HT-29 (cell line): ENCODE measurements at regions not wholly inside any gene's neighbourhood (a gene's known extent, or its start where the extent isn't known, plus 50 kb on each side); places are given as distances from the start of the nearest gene placed in this dataset.

Source experiments
- DNase-seq: peaks from one replicate; pipeline ENCODE4 v3.0.0-alpha.2; 2015; ENCODE audit warnings: low spot score

DNA sequence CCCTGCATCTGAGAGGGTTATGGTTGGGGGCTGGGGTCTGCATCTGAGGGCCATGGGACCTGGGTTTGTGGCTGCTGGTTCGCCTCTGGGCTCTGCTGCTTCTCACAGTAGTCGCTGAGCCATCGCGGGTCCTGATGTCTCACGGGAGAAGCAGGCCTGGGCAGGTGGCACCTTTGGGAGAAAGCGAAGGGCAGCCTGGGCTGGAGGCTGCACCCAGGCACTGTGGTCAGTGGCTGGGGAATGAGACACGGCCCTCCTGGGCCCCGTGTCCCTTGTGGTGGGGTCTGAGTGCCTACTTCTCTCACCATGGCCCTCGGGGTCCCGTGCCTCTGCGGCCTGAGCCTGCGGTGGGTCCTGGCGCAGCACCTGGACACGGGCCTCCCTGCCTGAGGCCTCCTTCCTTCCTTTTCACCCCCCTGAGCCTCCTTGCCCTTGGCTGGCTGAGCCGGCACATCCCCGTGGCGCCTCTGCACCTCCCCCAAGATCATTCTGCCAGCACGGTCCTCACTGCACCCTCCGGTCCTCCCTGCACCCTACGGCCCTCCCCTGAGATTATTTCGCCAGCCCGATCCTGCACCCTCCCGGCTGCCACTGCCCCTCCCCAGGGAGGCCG lies 206.0 kb downstream of the ERMARD start:
- DNase-seq: no peak

DNA sequence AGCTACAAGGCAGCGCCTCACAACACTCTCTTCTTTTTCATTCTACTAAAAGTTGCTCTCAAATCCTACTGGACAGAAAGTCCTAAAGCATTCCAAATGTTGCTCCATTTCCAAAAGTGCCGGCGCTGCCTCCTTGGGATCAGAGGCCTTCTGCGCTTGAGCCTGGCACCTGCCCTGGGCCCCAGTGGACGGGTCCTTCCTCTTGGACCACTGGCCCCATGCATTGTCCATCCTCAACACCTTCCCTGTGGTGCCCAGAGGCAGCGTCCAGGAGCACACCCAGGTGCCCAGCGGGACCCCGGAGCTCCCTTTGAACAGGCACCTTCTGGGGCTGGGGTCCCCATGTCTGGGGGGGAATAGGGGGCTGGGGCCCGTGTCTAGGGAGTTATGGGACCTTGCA lies 205.2 kb downstream of the ERMARD start:
- DNase-seq: no peak

DNA sequence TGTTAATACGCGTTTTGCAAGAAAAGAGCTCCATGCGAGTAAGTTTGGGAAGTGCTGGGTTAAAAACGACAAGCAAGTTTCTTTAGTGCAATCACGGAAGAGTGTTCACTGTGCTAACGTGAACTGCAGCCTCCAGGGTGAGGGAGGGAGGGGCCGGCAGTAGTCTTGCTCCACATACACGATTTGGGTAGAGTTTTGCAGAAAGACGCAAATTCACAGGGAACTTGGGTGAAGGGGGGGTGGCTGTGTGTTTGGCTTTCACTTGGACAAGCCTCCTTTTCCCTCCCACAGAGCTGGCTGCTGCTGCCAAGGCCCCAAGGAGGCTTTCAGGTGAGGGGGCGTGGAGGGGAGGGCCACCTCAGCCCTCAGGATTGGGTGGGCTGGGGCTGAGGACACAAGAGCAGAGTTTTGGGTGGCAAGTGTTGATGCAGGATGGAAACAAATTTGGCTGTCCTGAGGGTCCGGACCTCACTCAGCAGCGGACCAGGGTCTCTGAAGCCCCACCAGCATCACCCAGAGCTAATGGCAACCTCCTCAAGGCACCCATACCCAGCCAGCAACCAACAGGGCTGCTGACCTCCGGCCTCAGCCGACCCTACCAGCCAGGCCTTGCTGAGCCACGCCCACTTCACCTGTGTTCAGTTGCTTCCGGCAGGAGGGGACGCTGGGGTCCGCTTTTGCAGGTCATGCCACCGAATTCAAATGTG lies 204.5 kb downstream of the ERMARD start:
- DNase-seq: no peak

GRCh38 chr6:169954977-169955376 lies 203.6 kb downstream of the ERMARD start:
- no peak for DNase-seq

GRCh38 chr6:169953686-169954085 lies 202.3 kb downstream of the ERMARD start:
- no peak for DNase-seq

DNA sequence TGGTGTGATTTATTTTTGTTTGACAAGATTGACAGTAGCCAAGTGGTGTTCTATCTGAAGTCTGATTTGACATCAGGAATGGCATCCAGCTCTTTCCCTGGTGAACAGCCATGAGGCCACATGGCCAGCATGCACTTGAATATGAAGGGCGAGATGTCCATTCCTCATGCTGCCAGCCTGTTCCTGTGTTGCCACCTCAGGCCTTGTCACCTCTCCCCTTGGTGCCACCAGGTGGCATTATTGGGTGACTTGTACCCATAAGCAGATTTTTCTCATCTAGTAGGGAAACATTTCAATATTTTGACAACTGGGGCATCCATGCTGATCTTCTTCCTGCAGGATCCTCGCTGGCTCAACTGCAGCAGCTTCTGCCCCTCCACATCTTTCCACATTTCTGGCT lies 199.1 kb downstream of the ERMARD start:
- DNase-seq: peak; percentile 53

- no peak for DNase-seq
Measured at GRCh38 chr6:169949511-169950097, 198.2 kb downstream of the ERMARD start.

- DNase-seq: no peak
Measured at GRCh38 chr6:169946971-169947370, 195.5 kb downstream of the ERMARD start.

DNA sequence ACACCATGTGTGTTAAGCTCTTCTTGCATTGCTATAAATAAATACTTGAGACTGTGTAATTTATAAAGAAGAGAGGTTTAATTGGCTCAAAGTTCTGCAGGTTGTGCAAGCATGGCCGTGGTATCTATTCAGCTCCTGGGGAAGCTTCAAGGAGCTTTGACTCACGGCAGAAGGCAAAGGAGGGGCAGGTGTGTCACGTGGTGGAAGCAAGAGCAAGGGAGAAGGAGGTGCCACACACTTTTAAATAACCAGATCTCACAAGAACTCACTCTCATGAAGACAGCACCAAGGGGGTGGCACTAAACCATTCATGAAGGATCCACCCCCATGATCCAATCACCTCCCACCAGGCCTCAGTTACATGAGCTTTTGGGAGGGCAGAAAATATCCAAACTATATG lies 193.7 kb downstream of the ERMARD start:
- DNase-seq: no peak

DNA sequence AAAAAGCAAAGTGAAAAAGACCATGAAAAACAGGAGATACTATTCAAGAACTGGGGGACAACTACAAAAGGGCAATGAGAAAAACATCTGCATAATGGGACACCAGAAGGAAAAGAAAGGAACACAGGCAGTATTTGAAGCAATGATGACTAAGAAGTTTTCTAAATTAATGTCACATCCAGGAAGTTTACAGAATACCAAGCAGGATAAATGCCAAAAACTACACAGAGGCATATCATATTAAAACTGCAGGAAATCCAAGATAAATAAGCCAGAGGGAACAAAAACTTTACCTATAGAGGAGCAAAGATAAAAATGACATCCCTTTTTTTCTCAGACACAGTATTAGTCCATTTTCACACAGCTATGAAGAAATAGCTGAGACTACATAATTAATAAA lies 193.0 kb downstream of the ERMARD start:
- no peak for DNase-seq

- DNase-seq: no peak
Measured at GRCh38 chr6:169944061-169944337, 192.6 kb downstream of the ERMARD start.

DNA sequence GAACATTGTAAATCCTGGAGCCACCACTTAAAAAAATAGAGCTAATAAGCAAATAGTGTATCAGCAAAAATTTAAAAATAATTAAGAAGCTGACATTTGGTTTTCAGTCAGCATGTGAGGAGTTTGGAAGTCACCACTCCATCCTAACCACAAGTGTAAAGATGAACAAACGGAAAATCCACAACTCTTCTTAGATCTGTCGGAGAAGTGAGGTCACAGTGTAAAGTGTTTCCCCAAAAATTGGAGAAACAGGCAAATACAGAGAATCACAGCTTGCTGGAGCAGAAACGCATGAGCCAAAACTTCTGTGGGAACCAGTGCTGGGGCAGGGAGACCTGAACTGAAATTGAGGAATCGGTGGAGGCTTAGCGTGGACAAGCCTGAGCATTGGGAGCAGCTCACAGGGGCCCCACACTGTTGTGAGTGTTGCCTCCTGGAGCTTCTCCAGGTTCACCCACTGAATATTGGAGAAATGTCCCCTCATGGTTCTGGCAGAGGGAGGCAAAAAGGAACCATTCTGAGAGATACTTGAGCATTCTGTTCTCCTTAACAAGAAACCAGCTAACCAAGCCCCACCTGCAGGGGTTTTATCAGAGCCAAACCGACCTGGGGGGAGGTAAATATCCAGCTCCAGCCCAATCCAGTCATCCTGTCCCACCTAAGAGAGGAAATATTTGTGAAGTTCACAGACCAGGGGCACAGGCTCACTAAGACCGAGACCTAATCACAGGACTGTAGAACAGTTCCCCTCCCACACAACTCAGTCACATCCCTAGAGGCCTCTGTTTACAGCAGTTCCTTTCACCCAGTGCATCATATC lies 192.0 kb downstream of the ERMARD start:
- no peak for DNase-seq

- DNase-seq: no peak
Measured at GRCh38 chr6:169942173-169942572, 190.8 kb downstream of the ERMARD start.

GRCh38 chr6:169940481-169941271 lies 189.3 kb downstream of the ERMARD start:
- DNase-seq: no peak

- DNase-seq: no peak
Measured at GRCh38 chr6:169939554-169940164, 188.2 kb downstream of the ERMARD start.

DNA sequence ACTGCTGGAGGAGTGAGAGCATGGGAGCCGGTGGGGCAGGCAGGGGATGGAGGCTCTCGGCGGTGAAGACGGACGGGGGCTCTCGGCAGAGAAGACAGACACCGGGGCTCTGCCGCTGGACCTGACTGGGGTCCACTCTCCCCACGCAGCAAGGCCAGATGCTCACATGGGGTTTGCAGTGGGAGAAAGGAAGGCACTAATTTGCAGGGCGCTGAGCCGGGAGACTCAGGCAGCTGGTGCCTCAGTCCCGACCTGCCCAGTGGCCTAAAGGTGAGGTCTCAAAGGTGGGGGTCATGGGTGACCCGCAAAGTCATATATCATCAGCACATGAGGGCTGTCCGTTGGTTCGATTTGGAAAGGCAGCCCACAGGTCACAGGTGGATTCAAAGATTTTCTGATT lies 187.3 kb downstream of the ERMARD start:
- no peak for DNase-seq

- DNase-seq: no peak
Measured at GRCh38 chr6:169938262-169938701, 186.9 kb downstream of the ERMARD start.

GRCh38 chr6:169937389-169938261 lies 186.2 kb downstream of the ERMARD start:
- DNase-seq: no peak

- no peak for DNase-seq
Measured at GRCh38 chr6:169936355-169936975, 185.0 kb downstream of the ERMARD start.

DNA sequence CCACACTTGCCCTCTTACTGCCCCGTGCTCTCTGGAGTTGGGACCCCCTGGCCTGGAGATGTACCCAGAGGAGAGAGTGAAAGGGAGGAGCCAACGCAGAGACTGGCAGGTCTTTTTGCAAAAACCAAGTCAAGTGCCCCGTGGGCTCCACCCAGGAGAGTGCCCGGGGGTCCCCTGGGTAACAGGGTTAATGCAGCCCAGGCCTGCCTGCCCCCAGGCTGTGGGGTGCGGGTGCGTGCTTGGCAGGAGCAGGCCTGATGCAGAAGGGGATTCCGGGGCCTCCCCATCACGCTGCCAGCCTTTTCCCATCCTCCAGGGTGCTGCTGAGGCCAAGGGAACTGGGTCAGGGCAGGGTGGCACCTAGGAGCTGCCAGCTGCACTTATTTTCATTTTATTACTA lies 184.4 kb downstream of the ERMARD start:
- no peak for DNase-seq
